Spleen (tissue), 11 donors: ENCODE measurements at regions not wholly inside any gene's neighbourhood (a gene's known extent, or its start where the extent isn't known, plus 50 kb on each side); places are given as distances from the start of the nearest gene placed in this dataset.

Experiments
- DNase-seq: peaks from one replicate; pipeline ENCODE4 v3.0.0-alpha.2; 2020
- H3K27ac ChIP-seq, 8 donors: fragments of 200-600 bp; sonication (generic) in 7 of 8; 1 replicate in 4 of 8; 2 replicates in 4 of 8; pipeline versions ENCODE4 v1.5.0 to v1.8.0; 2016 to 2021; ENCODE audit warnings: inconsistent platforms in 4 of 8, mild to moderate bottlenecking in 4 of 8, moderate library complexity in 1 of 8
- H3K27me3 ChIP-seq, 7 donors: fragments of 200-600 bp; sonication (generic) in 6 of 7; replicated peaks in 1 of 7; 1 replicate in 4 of 7; 2 replicates in 3 of 7; pipeline versions ENCODE4 v1.5.0 to v1.8.0; 2016 to 2021; ENCODE audit warnings: inconsistent platforms in 3 of 7, mild to moderate bottlenecking in 1 of 7
- H3K36me3 ChIP-seq, 6 donors: fragments of 200-600 bp; sonication (generic) in 5 of 6; 1 replicate in 4 of 6; 2 replicates in 2 of 6; pipeline versions ENCODE4 v1.5.0 to v1.8.0; 2016 to 2021; ENCODE audit warnings: inconsistent platforms in 2 of 6
- H3K4me1 ChIP-seq, 6 donors: fragments of 200-600 bp; sonication (generic) in 5 of 6; 1 replicate in 3 of 6; 2 replicates in 3 of 6; pipeline versions ENCODE4 v1.5.0 to v1.8.0; 2016 to 2021; ENCODE audit warnings: inconsistent platforms in 3 of 6
- H3K4me3 ChIP-seq, 8 donors: fragments of 200-600 bp; sonication (generic) in 7 of 8; 1 replicate in 4 of 8; 2 replicates in 4 of 8; pipeline versions ENCODE4 v1.5.0 to v1.8.0; 2016 to 2021; ENCODE audit warnings: inconsistent platforms in 4 of 8, mild to moderate bottlenecking in 4 of 8, moderate library complexity in 2 of 8
- H3K9me3 ChIP-seq, 8 donors: fragments of 200-600 bp; sonication (generic) in 7 of 8; 1 replicate in 4 of 8; 2 replicates in 4 of 8; pipeline versions ENCODE4 v1.5.0 to v1.8.0; 2016 to 2021; ENCODE audit warnings: inconsistent platforms in 4 of 8
- POLR2A ChIP-seq, 3 donors: fragments of 450-650 bp; IDR thresholded peaks; one replicate each; pipeline ENCODE4 v1.5.1; 2017; ENCODE audit warnings: antibody characterized with exemption in 3 of 3, mild to moderate bottlenecking in 1 of 3
- POLR2AphosphoS5 ChIP-seq, 3 donors: sonication (generic); formaldehyde crosslinking; IDR thresholded peaks; one replicate each; pipeline ENCODE4 v1.5.1; 2017; ENCODE audit warnings: antibody characterized with exemption in 3 of 3
- WGBS, 5 donors: extraction: QIAGEN DNeasy Blood & Tissue Kit in 3 of 5; methylation state at CpG; one replicate each; pipeline versions ENCODE4 v1.1.5 to v1.1.7; 2013 to 2018; 5-methylcytosine and 5-hydroxymethylcytosine counted together
- intact Hi-C: fragments of 100-400 bp; cut with DNase I; formaldehyde crosslinking; loops from one replicate; pipeline ENCODE4 v1.15.0; 2023; ENCODE audit warnings: low total_unique reads
- TF ChIP-seq, protein P1 (sequence below), 11 experiments: fragments of 200-600 bp in 7 of 11; fragments of 450-650 bp in 4 of 11; sonication (generic) in 4 of 11; IDR thresholded peaks in 8 of 11; conservative IDR thresholded peaks in 3 of 11; 1 replicate in 7 of 11; 2 replicates in 4 of 11; pipeline versions ENCODE4 v1.4.0 to v1.8.0; 2016 to 2021; ENCODE audit warnings: antibody characterized with exemption in 11 of 11, inconsistent platforms in 4 of 11, mild to moderate bottlenecking in 1 of 11
- donor health status: healthy with polysubstance abuse.
- donor health status: DM: no; HTN: no; CAD: no; lungs with moderate emphysema.
- donor health status: DM: no; HTN: no; CAD: no.
- donor health status: Bipolar disorder and iron deficiency.
- donor health status: healthy.
- donor health status: DM: no; HTN: no; CAD: no.
- donor health status: DM: yes; HTN: yes; CAD: no.

GRCh38 chr3:63094642-63095408, 183.3 kb upstream of the SYNPR start:
- intact Hi-C loops: no loop called here
- no peak for DNase-seq
- Histone ChIP-seq H3K4me3 (no peak overlapping the region), H3K27ac (no peak overlapping the region), H3K27me3 (no peaks in the 10 kb centered on the region), H3K36me3 (no peaks in the 10 kb centered on the region), H3K9me3 (peaks cover 0 to 5% (median 0%) of the 10 kb centered on the region in 8 donors), H3K4me1 (no peaks in the 10 kb centered on the region)
- 66 to 78% (median 73%) methylated on average over 4 of the region's 4 CpGs for WGBS, 5 donors
- TF ChIP-seq POLR2A (IDR thresholded peaks at IDR 0.05) (no peak), POLR2AphosphoS5 (IDR thresholded peaks at IDR 0.05) (no peak)
- TF ChIP-seq, protein P1, sequence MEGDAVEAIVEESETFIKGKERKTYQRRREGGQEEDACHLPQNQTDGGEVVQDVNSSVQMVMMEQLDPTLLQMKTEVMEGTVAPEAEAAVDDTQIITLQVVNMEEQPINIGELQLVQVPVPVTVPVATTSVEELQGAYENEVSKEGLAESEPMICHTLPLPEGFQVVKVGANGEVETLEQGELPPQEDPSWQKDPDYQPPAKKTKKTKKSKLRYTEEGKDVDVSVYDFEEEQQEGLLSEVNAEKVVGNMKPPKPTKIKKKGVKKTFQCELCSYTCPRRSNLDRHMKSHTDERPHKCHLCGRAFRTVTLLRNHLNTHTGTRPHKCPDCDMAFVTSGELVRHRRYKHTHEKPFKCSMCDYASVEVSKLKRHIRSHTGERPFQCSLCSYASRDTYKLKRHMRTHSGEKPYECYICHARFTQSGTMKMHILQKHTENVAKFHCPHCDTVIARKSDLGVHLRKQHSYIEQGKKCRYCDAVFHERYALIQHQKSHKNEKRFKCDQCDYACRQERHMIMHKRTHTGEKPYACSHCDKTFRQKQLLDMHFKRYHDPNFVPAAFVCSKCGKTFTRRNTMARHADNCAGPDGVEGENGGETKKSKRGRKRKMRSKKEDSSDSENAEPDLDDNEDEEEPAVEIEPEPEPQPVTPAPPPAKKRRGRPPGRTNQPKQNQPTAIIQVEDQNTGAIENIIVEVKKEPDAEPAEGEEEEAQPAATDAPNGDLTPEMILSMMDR (IDR thresholded peaks at IDR 0.05 in 8 of 11, conservative IDR thresholded peaks at IDR 0.05 in 3 of 11): no peak

GRCh38 chr3:63096248-63097058, 181.7 kb upstream of the SYNPR start:
- Histone ChIP-seq H3K9me3 (peaks cover 0 to 5% (median 0%) of the 10 kb centered on the region in 8 donors), H3K27ac (no peak overlapping the region), H3K36me3 (no peaks in the 10 kb centered on the region), H3K4me1 (no peaks in the 10 kb centered on the region), H3K4me3 (no peak overlapping the region), H3K27me3 (no peaks in the 10 kb centered on the region)
- TF ChIP-seq, protein P1 (IDR thresholded peaks at IDR 0.05 in 8 of 11, conservative IDR thresholded peaks at IDR 0.05 in 3 of 11): no peak
- TF ChIP-seq POLR2A (IDR thresholded peaks at IDR 0.05) (no peak), POLR2AphosphoS5 (IDR thresholded peaks at IDR 0.05) (no peak)
- intact Hi-C loops: no loop called here
- WGBS, 5 donors: 87 to 94% (median 91%) methylated on average over 19 to 32 of the region's 32 CpGs
- DNase-seq: peak; percentile 63

DNA sequence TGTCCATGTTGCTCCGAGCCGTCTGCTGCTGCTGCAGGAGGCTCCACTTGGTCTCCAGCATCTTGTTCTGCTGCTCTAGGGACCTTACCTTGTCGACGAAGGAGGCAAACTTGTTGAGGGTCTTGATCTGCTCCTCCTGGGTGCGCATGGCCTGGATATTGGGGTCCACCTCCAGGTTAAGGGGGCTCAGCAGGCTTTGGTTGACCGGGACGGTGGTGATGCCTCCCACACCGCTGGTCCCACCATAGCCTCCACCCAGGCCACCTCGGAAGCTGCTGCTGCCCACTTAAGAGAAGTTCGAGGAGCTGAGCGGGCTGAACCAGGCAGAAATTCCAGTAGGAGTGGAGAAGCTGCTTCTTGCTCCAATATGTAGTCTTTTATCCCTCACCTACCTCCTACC, 180.7 kb upstream of the SYNPR start:
- no peak for DNase-seq
- H3K36me3 ChIP-seq: no peaks in the 10 kb centered on the region
- TF ChIP-seq, protein P1 (IDR thresholded peaks at IDR 0.05 in 8 of 11, conservative IDR thresholded peaks at IDR 0.05 in 3 of 11): no peak
- TF ChIP-seq POLR2A (IDR thresholded peaks at IDR 0.05) (no peak), POLR2AphosphoS5 (IDR thresholded peaks at IDR 0.05) (no peak)
- H3K27ac ChIP-seq: no peak overlapping the region
- peaks cover 0 to 5% (median 0%) of the 10 kb centered on the region in 8 donors for H3K9me3 ChIP-seq
- no peak overlapping the region for H3K4me3 ChIP-seq
- intact Hi-C loops: no loop called here
- WGBS, 5 donors: 87 to 95% (median 92%) methylated on average over 10 to 11 of the region's 11 CpGs
- H3K4me1 ChIP-seq: no peaks in the 10 kb centered on the region
- H3K27me3 ChIP-seq: no peaks in the 10 kb centered on the region

- H3K27me3 ChIP-seq: no peaks in the 10 kb centered on the region
- TF ChIP-seq, protein P1 (IDR thresholded peaks at IDR 0.05 in 8 of 11, conservative IDR thresholded peaks at IDR 0.05 in 3 of 11): no peak
- TF ChIP-seq POLR2A (IDR thresholded peaks at IDR 0.05): no peak
- TF ChIP-seq POLR2AphosphoS5 (IDR thresholded peaks at IDR 0.05): no peak
- intact Hi-C loops: no loop called here
- H3K36me3 ChIP-seq: no peaks in the 10 kb centered on the region
- no peak overlapping the region for H3K4me3 ChIP-seq
- no peak for DNase-seq
- no peaks in the 10 kb centered on the region for H3K9me3 ChIP-seq
- no peak overlapping the region for H3K27ac ChIP-seq
- H3K4me1 ChIP-seq: no peaks in the 10 kb centered on the region
- WGBS, 5 donors: 69 to 76% (median 73%) methylated on average over 3 of the region's 3 CpGs
These were observed 161.2 kb upstream of the SYNPR start for GRCh38 chr3:63116922-63117321.
